Gastroesophageal sphincter (tissue), 3 donors: ENCODE measurements at regions not wholly inside any gene's neighbourhood (a gene's known extent, or its start where the extent isn't known, plus 50 kb on each side); places are given as distances from the start of the nearest gene placed in this dataset.

Source experiments
- POLR2A ChIP-seq, 2 donors: fragments of 450-650 bp; IDR thresholded peaks; one replicate each; pipeline ENCODE4 v1.6.1; 2017; ENCODE audit warnings: antibody characterized with exemption in 2 of 2, mild to moderate bottlenecking in 2 of 2, moderate library complexity in 1 of 2
- POLR2AphosphoS5 ChIP-seq: sonication (generic); formaldehyde crosslinking; IDR thresholded peaks from one replicate; pipeline ENCODE4 v1.6.1; 2017; ENCODE audit warnings: antibody characterized with exemption
- TF ChIP-seq, protein P1 (sequence below), 4 experiments: fragments of 200-600 bp in 2 of 4; fragments of 450-650 bp in 2 of 4; sonication (generic) in 1 of 4; IDR thresholded peaks; one replicate each; pipeline ENCODE4 v1.5.1; 2017 to 2019; ENCODE audit warnings: antibody characterized with exemption in 4 of 4, mild to moderate bottlenecking in 2 of 4, moderate library complexity in 2 of 4

DNA sequence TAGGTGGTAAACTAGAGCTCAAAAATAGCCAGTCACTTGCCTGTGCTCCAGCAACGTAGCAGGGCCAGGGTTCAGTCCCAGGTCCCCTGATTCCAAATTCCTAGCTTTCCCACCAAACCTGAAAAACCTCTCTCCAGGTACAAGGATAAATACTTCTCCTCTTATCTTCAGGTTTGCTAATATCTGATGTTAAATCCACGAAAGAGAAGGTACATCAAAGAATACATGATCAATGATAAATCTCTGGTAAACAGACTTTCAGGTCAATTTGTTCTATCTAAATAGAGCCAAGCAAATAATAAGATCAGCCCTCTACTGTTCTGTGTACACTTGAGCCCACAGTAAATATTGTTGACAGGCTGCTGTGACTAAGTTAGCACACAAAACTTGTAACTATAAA lies 52.1 kb upstream of the AKT3 start:
- TF ChIP-seq, protein P1, sequence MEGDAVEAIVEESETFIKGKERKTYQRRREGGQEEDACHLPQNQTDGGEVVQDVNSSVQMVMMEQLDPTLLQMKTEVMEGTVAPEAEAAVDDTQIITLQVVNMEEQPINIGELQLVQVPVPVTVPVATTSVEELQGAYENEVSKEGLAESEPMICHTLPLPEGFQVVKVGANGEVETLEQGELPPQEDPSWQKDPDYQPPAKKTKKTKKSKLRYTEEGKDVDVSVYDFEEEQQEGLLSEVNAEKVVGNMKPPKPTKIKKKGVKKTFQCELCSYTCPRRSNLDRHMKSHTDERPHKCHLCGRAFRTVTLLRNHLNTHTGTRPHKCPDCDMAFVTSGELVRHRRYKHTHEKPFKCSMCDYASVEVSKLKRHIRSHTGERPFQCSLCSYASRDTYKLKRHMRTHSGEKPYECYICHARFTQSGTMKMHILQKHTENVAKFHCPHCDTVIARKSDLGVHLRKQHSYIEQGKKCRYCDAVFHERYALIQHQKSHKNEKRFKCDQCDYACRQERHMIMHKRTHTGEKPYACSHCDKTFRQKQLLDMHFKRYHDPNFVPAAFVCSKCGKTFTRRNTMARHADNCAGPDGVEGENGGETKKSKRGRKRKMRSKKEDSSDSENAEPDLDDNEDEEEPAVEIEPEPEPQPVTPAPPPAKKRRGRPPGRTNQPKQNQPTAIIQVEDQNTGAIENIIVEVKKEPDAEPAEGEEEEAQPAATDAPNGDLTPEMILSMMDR (IDR thresholded peaks at IDR 0.05), result no peak
- TF ChIP-seq POLR2A (IDR thresholded peaks at IDR 0.05) (no peak), POLR2AphosphoS5 (no peak)
